Suprapubic skin (tissue), 4 donors: ENCODE measurements at regions not wholly inside any gene's neighbourhood (a gene's known extent, or its start where the extent isn't known, plus 50 kb on each side); places are given as distances from the start of the nearest gene placed in this dataset.

Experiments
- DNase-seq, 2 donors: peaks; one replicate each; pipeline ENCODE4 v3.0.0-alpha.2; 2019; ENCODE audit warnings: low spot score in 2 of 2
- H3K27ac ChIP-seq: fragments of 200-600 bp; sonication (generic); one replicate; pipeline ENCODE4 v1.5.1; 2019
- H3K27me3 ChIP-seq: fragments of 200-600 bp; sonication (generic); one replicate; pipeline ENCODE4 v1.5.1; 2019
- H3K36me3 ChIP-seq: fragments of 200-600 bp; sonication (generic); one replicate; pipeline ENCODE4 v1.5.1; 2019
- H3K4me1 ChIP-seq: fragments of 200-600 bp; sonication (generic); one replicate; pipeline ENCODE4 v1.5.1; 2019
- H3K4me3 ChIP-seq: fragments of 200-600 bp; sonication (generic); one replicate; pipeline ENCODE4 v1.5.1; 2019; ENCODE audit warnings: mild to moderate bottlenecking
- H3K9me3 ChIP-seq: fragments of 200-600 bp; sonication (generic); one replicate; pipeline ENCODE4 v1.5.1; 2019
- CTCF ChIP-seq, 2 donors: fragments of 200-600 bp in 1 of 2; fragments of 450-650 bp in 1 of 2; sonication (generic) in 1 of 2; IDR thresholded peaks; one replicate each; pipeline ENCODE4 v1.5.1; 2016 to 2019; ENCODE audit warnings: antibody characterized with exemption in 2 of 2, mild to moderate bottlenecking in 1 of 2, moderate library complexity in 1 of 2
- EP300 ChIP-seq: sonication (generic); formaldehyde crosslinking; IDR thresholded peaks from one replicate; pipeline ENCODE4 v1.6.1; 2017; ENCODE audit warnings: antibody characterized with exemption
- POLR2A ChIP-seq, 2 donors: fragments of 450-650 bp; IDR thresholded peaks; one replicate each; pipeline ENCODE4 v1.6.1; 2017; ENCODE audit warnings: antibody characterized with exemption in 2 of 2, mild to moderate bottlenecking in 2 of 2, moderate library complexity in 2 of 2
- POLR2AphosphoS5 ChIP-seq, 3 donors: sonication (generic); formaldehyde crosslinking; IDR thresholded peaks; one replicate each; pipeline ENCODE4 v1.6.1; 2017; ENCODE audit warnings: antibody characterized with exemption in 3 of 3
- WGBS: methylation state at CpG from one replicate; pipeline ENCODE4 v1.1.5; 2018; 5-methylcytosine and 5-hydroxymethylcytosine counted together

GRCh38 chr14:31990183-31990857, 86.8 kb upstream of the ARHGAP5 start:
- Histone ChIP-seq H3K4me1 (peaks cover 11% of the 10 kb centered on the region), H3K36me3 (no peaks in the 10 kb centered on the region), H3K27me3 (no peaks in the 10 kb centered on the region), H3K27ac (peak overlapping the region; percentile 0), H3K4me3 (no peak overlapping the region), H3K9me3 (no peaks in the 10 kb centered on the region)
- no peak for DNase-seq
- TF ChIP-seq POLR2AphosphoS5 (IDR thresholded peaks at IDR 0.05), result no peak
- no peak for TF ChIP-seq EP300
- TF ChIP-seq POLR2A (IDR thresholded peaks at IDR 0.05), result no peak
- 49% methylated on average over 6 of the region's 6 CpGs for WGBS

GRCh38 chr14:31990926-31991572, 86.1 kb upstream of the ARHGAP5 start:
- WGBS, result 23% methylated on average over 6 of the region's 6 CpGs
- Histone ChIP-seq H3K4me3 (no peak overlapping the region), H3K36me3 (no peaks in the 10 kb centered on the region), H3K4me1 (peaks cover 11% of the 10 kb centered on the region), H3K27ac (peak overlapping the region; percentile 46), H3K9me3 (no peaks in the 10 kb centered on the region), H3K27me3 (no peaks in the 10 kb centered on the region)
- DNase-seq, result no peak
- TF ChIP-seq POLR2AphosphoS5 (IDR thresholded peaks at IDR 0.05) (no peak), EP300 (no peak), CTCF (IDR thresholded peaks at IDR 0.05) (no peak), POLR2A (IDR thresholded peaks at IDR 0.05) (no peak)

- no peak overlapping the region for H3K4me3 ChIP-seq
- peaks cover 11% of the 10 kb centered on the region for H3K4me1 ChIP-seq
- H3K36me3 ChIP-seq, result no peaks in the 10 kb centered on the region
- no peak for DNase-seq
- TF ChIP-seq POLR2A (IDR thresholded peaks at IDR 0.05), result no peak
- no peak for TF ChIP-seq POLR2AphosphoS5 (IDR thresholded peaks at IDR 0.05)
- WGBS, result 68% methylated on average over 1 of the region's 1 CpG
- peak overlapping the region; percentile 46 for H3K27ac ChIP-seq
- H3K27me3 ChIP-seq, result no peaks in the 10 kb centered on the region
- no peaks in the 10 kb centered on the region for H3K9me3 ChIP-seq
These were observed 85.1 kb upstream of the ARHGAP5 start for GRCh38 chr14:31992011-31992447.

GRCh38 chr14:31993521-31993951, 83.6 kb upstream of the ARHGAP5 start:
- 85% methylated on average over 3 of the region's 3 CpGs for WGBS

DNA sequence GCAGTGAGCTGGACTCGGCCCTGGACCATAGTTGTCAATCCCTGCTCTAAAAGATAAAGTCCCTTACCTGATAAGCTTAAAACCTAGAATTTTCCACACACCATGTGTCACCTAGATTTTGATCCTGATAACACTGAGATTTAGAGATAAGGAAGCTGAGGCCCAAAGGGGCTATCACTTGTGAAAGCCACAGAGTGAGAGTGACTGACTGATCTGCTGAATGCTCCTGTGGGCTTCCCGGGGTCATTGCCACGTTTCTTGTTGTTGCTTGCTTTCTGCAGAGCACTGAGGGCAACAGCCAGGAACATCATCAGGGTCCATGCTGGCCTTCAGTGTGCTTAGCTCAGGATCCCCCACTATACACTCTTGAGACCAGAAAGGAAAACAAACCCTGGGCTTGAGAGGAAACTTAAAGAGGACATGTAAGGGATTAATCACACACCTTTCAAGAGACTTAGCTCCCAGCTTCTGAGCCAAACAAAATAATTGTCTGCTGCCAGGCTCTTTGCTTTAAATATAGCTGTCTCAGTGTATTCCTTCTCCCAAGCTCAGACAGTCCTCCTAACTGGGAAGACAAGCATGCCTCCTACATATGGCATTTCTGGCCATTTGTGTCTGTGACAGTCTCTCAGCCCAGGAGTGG, 82.6 kb upstream of the ARHGAP5 start:
- Histone ChIP-seq H3K27ac (no peak overlapping the region), H3K27me3 (no peaks in the 10 kb centered on the region), H3K4me1 (peaks cover 11% of the 10 kb centered on the region), H3K4me3 (no peak overlapping the region), H3K36me3 (no peaks in the 10 kb centered on the region), H3K9me3 (no peaks in the 10 kb centered on the region)
- DNase-seq, result no peak
- WGBS, result 68% methylated on average over 3 of the region's 3 CpGs
- TF ChIP-seq POLR2A (IDR thresholded peaks at IDR 0.05) (no peak), EP300 (no peak), POLR2AphosphoS5 (IDR thresholded peaks at IDR 0.05) (no peak), CTCF (IDR thresholded peaks at IDR 0.05) (no peak)

More at GRCh38 chr14:31993521-31993951, 83.6 kb upstream of the ARHGAP5 start:
- TF ChIP-seq POLR2A (IDR thresholded peaks at IDR 0.05), result no peak
- TF ChIP-seq CTCF (IDR thresholded peaks at IDR 0.05), result no peak
- TF ChIP-seq EP300, result no peak
- no peak for TF ChIP-seq POLR2AphosphoS5 (IDR thresholded peaks at IDR 0.05)
- no peak overlapping the region for H3K4me3 ChIP-seq
- no peak for DNase-seq
- H3K27ac ChIP-seq, result no peak overlapping the region
- no peaks in the 10 kb centered on the region for H3K27me3 ChIP-seq
- H3K4me1 ChIP-seq, result peaks cover 11% of the 10 kb centered on the region
- H3K9me3 ChIP-seq, result no peaks in the 10 kb centered on the region
- H3K36me3 ChIP-seq, result no peaks in the 10 kb centered on the region

GRCh38 chr14:32003585-32003984, 73.5 kb upstream of the ARHGAP5 start:
- H3K4me3 ChIP-seq, result no peak overlapping the region
- H3K4me1 ChIP-seq, result no peaks in the 10 kb centered on the region
- H3K27me3 ChIP-seq, result no peaks in the 10 kb centered on the region
- WGBS, result 89% methylated on average over 5 of the region's 5 CpGs
- no peaks in the 10 kb centered on the region for H3K9me3 ChIP-seq
- no peak overlapping the region for H3K27ac ChIP-seq
- DNase-seq, result no peak
- no peaks in the 10 kb centered on the region for H3K36me3 ChIP-seq
- TF ChIP-seq POLR2A (IDR thresholded peaks at IDR 0.05) (no peak), CTCF (IDR thresholded peaks at IDR 0.05) (no peak), POLR2AphosphoS5 (IDR thresholded peaks at IDR 0.05) (no peak), EP300 (no peak)
